H1 (cell line): ENCODE measurements at regions not wholly inside any gene's neighbourhood (a gene's known extent, or its start where the extent isn't known, plus 50 kb on each side); places are given as distances from the start of the nearest gene placed in this dataset.

Experiments used
- CTCF ChIA-PET: fragments of 300-600 bp; sonication (Branson Sonifier 250); formaldehyde crosslinking; loops from one replicate; lab custom pipeline; 2021; ENCODE audit not compliant: partially characterized antibody; lab: Charles Lee
- POLR2A ChIA-PET: fragments of 300-600 bp; sonication (Branson Sonifier 250); formaldehyde crosslinking; loops from one replicate; lab custom pipeline; 2021; ENCODE audit warnings: inconsistent platforms; ENCODE audit not compliant: partially characterized antibody; lab: Charles Lee
- DNase-seq, 2 experiments: peaks; one replicate each; pipeline versions ENCODE4 v3.0.0 to v3.0.0-alpha.2; 2010 to 2022; ENCODE audit warnings: low spot score in 2 of 2, low read depth in 1 of 2, mixed read lengths in 1 of 2
- FAIRE-seq: peaks from 2 replicates; lab custom pipeline; 2011; peaks lifted over from hg19 to GRCh38; lab: Jason Lieb, UNC
- H2AFZ ChIP-seq: 2 replicates; pipeline ENCODE4 v1.8.1; 2012; ENCODE audit warnings: low read length, inconsistent platforms
- H2AK5ac ChIP-seq: 2 replicates; pipeline ENCODE4 v1.6.1; 2013; ENCODE audit warnings: low read depth, low read length
- H2BK120ac ChIP-seq: replicated peaks from 2 replicates; pipeline ENCODE3; 2013; ENCODE audit warnings: low read depth, low read length, inconsistent platforms
- H2BK12ac ChIP-seq: 2 replicates; pipeline ENCODE4 v1.6.1; 2013; ENCODE audit warnings: low read depth, low read length
- H2BK15ac ChIP-seq: 2 replicates; pipeline ENCODE4 v1.6.1; 2013; ENCODE audit warnings: low read length
- H2BK20ac ChIP-seq: 2 replicates; pipeline ENCODE4 v1.6.1; 2013; ENCODE audit warnings: low read length
- H2BK5ac ChIP-seq: 2 replicates; pipeline ENCODE4 v1.6.1; 2013; ENCODE audit warnings: low read depth, low read length
- H3K14ac ChIP-seq: 2 replicates; pipeline ENCODE4 v1.6.1; 2013; ENCODE audit warnings: inconsistent platforms; ENCODE audit not compliant: insufficient read length
- H3K18ac ChIP-seq: 2 replicates; pipeline ENCODE4 v1.6.1; 2013; ENCODE audit warnings: low read length; ENCODE audit errors: extremely low read depth
- H3K23ac ChIP-seq: 2 replicates; pipeline ENCODE4 v1.6.1; 2013; ENCODE audit warnings: inconsistent platforms; ENCODE audit not compliant: insufficient read length
- H3K23me2 ChIP-seq: 2 replicates; pipeline ENCODE4 v1.6.1; 2013; ENCODE audit warnings: low read depth, low read length
- H3K27ac ChIP-seq: 2 replicates; pipeline ENCODE4 v1.6.1; 2011; ENCODE audit warnings: low read depth, low read length, inconsistent platforms
- H3K27me3 ChIP-seq, 4 experiments: replicated peaks in 1 of 4; 1 replicate in 1 of 4; 2 replicates in 3 of 4; pipeline versions ENCODE4 v1.6.1 to v1.8.1; 2011 to 2013; ENCODE audit warnings: low read length in 3 of 4, mild to moderate bottlenecking in 3 of 4, inconsistent platforms in 2 of 4, mixed read lengths in 2 of 4, moderate library complexity in 1 of 4; ENCODE audit not compliant: control insufficient read depth in 3 of 4, insufficient read depth in 3 of 4; ENCODE audit errors: extremely low read depth in 1 of 4
- H3K36me3 ChIP-seq, 4 experiments: 2 replicates each; pipeline versions ENCODE4 v1.6.1 to v1.8.1; 2011 to 2013; ENCODE audit warnings: mild to moderate bottlenecking in 4 of 4, low read length in 3 of 4, moderate library complexity in 2 of 4, control low read depth in 1 of 4, inconsistent platforms in 1 of 4; ENCODE audit not compliant: insufficient read depth in 4 of 4, control insufficient read depth in 2 of 4
- H3K4ac ChIP-seq: replicated peaks from 2 replicates; pipeline ENCODE3; 2013; ENCODE audit warnings: low read length, low read depth, mixed read lengths, inconsistent platforms; ENCODE audit not compliant: insufficient read length
- H3K4me1 ChIP-seq, 4 experiments: replicated peaks in 1 of 4; 1 replicate in 1 of 4; 2 replicates in 3 of 4; pipeline versions ENCODE4 v1.6.1 to v1.8.1; 2011 to 2013; ENCODE audit warnings: low read length in 3 of 4, inconsistent platforms in 2 of 4, mixed read lengths in 1 of 4; ENCODE audit not compliant: insufficient read depth in 4 of 4, control insufficient read depth in 3 of 4
- H3K4me2 ChIP-seq, 2 experiments: 2 replicates each; pipeline versions ENCODE4 v1.6.1 to v1.8.1; 2011 to 2013; ENCODE audit warnings: low read depth in 2 of 2, low read length in 2 of 2, control low read depth in 1 of 2, inconsistent platforms in 1 of 2, mild to moderate bottlenecking in 1 of 2; ENCODE audit not compliant: insufficient read depth in 1 of 2
- H3K4me3 ChIP-seq, 4 experiments: fragments of 200-600, 300-600 bp in 1 of 4; sonication (generic), shearing (Covaris generic), sonication (Bioruptor Twin) in 1 of 4; 2 replicates each; pipeline versions ENCODE4 v1.5.1 to v1.8.1; 2011 to 2016; ENCODE audit warnings: low read length in 4 of 4, low read depth in 3 of 4, control low read depth in 2 of 4, inconsistent platforms in 2 of 4, mild to moderate bottlenecking in 2 of 4, mixed read lengths in 1 of 4, moderate library complexity in 1 of 4; ENCODE audit not compliant: insufficient read depth in 2 of 4; ENCODE audit errors: extremely low read depth in 1 of 4
- H3K56ac ChIP-seq: replicated peaks from 2 replicates; pipeline ENCODE3; 2013; ENCODE audit warnings: low read depth, mild to moderate bottlenecking, mixed read lengths, low read length, inconsistent platforms; ENCODE audit not compliant: insufficient read length
- H3K79me1 ChIP-seq: 2 replicates; pipeline ENCODE4 v1.6.1; 2013; ENCODE audit warnings: low read depth, low read length, control low read depth
- H3K79me2 ChIP-seq, 2 experiments: 2 replicates each; pipeline versions ENCODE4 v1.6.1 to v1.8.1; 2012 to 2013; ENCODE audit warnings: low read length in 2 of 2, mild to moderate bottlenecking in 2 of 2, inconsistent platforms in 1 of 2; ENCODE audit not compliant: insufficient read depth in 2 of 2, control insufficient read depth in 1 of 2
- H3K9ac ChIP-seq, 4 experiments: replicated peaks in 1 of 4; 1 replicate in 1 of 4; 2 replicates in 3 of 4; pipeline versions ENCODE4 v1.6.1 to v1.8.1; 2011 to 2013; ENCODE audit warnings: low read depth in 3 of 4, low read length in 3 of 4, control low read depth in 2 of 4, mild to moderate bottlenecking in 2 of 4, moderate library complexity in 2 of 4, inconsistent platforms in 1 of 4; ENCODE audit errors: extremely low read depth in 1 of 4
- H3K9me3 ChIP-seq, 2 experiments: 2 replicates each; pipeline versions ENCODE4 v1.6.1 to v1.8.1; 2012 to 2013; ENCODE audit warnings: mild to moderate bottlenecking in 2 of 2, moderate library complexity in 2 of 2, control low read depth in 1 of 2, inconsistent platforms in 1 of 2, low read depth in 1 of 2, low read length in 1 of 2, mixed read lengths in 1 of 2; ENCODE audit not compliant: insufficient read depth in 2 of 2
- H4K20me1 ChIP-seq, 2 experiments: replicated peaks in 1 of 2; 2 replicates each; pipeline versions ENCODE3 to v1.8.1; 2011 to 2013; ENCODE audit warnings: inconsistent platforms in 2 of 2, low read length in 2 of 2, mild to moderate bottlenecking in 1 of 2; ENCODE audit not compliant: insufficient read depth in 2 of 2, control insufficient read depth in 1 of 2
- H4K5ac ChIP-seq: 2 replicates; pipeline ENCODE4 v1.6.1; 2013; ENCODE audit warnings: low read length, low read depth, mixed read lengths, inconsistent platforms; ENCODE audit not compliant: insufficient read length
- H4K8ac ChIP-seq: 2 replicates; pipeline ENCODE4 v1.8.0; 2013; ENCODE audit warnings: mild to moderate bottlenecking, moderate library complexity, low read length, inconsistent platforms; ENCODE audit not compliant: insufficient read depth; ENCODE audit errors: extremely low read depth
- H4K91ac ChIP-seq: replicated peaks from 2 replicates; pipeline ENCODE3; 2013; ENCODE audit warnings: low read length, mixed read lengths, inconsistent platforms; ENCODE audit not compliant: insufficient read length
- JUN ChIP-seq: IDR thresholded peaks from 2 replicates; pipeline ENCODE4 v1.6.1; 2011; ENCODE audit warnings: low read depth, mild to moderate bottlenecking, improper control_type of control experiment, low read length
- WGBS, 2 experiments: shearing (Covaris generic) in 1 of 2; methylation state at CpG; one replicate each; pipeline versions ENCODE4 v1.1.6 to v1.1.7; 2013 to 2015; ENCODE audit warnings: low lambda C conversion rate in 2 of 2, mixed read lengths in 2 of 2, inconsistent platforms in 1 of 2, low coverage in 1 of 2, missing lambda C conversion rate in 1 of 2; ENCODE audit not compliant: insufficient replicate concordance in 2 of 2, insufficient coverage in 1 of 2, insufficient read length in 1 of 2; ENCODE audit errors: extremely low coverage in 1 of 2, missing lambda C conversion rate in 1 of 2; 5-methylcytosine and 5-hydroxymethylcytosine counted together

GRCh38 chr11:41970681-41971080, 511.2 kb upstream of the LRRC4C start:
- H2BK12ac ChIP-seq: no peak overlapping the region
- WGBS, 2 experiments: 100% methylated on average over 1 of the region's 1 CpG; no CpG with 5 or more reads in 1 of the 2 experiments
- H2BK120ac ChIP-seq: no peak overlapping the region
- H3K4ac ChIP-seq: no peak overlapping the region
- ChIA-PET POLR2A (no interaction called here), CTCF (no interaction called here)
- no peak overlapping the region for H2BK5ac ChIP-seq
- H4K8ac ChIP-seq: no peak overlapping the region
- no peaks in the 10 kb centered on the region for H3K23me2 ChIP-seq
- H4K91ac ChIP-seq: no peak overlapping the region
- FAIRE-seq (no peak), DNase-seq (no peak)
- H3K14ac ChIP-seq: no peak overlapping the region
- H3K23ac ChIP-seq: no peak overlapping the region
- H2AK5ac ChIP-seq: no peak overlapping the region
- H3K4me1 ChIP-seq: no peaks in the 10 kb centered on the region
- no peaks in the 10 kb centered on the region; a peak in 2 of 4 replicates for H3K9me3 ChIP-seq
- no peaks in the 10 kb centered on the region for H4K20me1 ChIP-seq
- H3K79me2 ChIP-seq: no peaks in the 10 kb centered on the region
- no peak overlapping the region for H2BK20ac ChIP-seq
- H3K36me3 ChIP-seq: no peaks in the 10 kb centered on the region
- no peak overlapping the region for H2BK15ac ChIP-seq
- no peak overlapping the region for H3K18ac ChIP-seq
- no peak overlapping the region for H2AFZ ChIP-seq
- no peak overlapping the region for H3K4me2 ChIP-seq
- no peak overlapping the region for H4K5ac ChIP-seq
- TF ChIP-seq JUN: no peak
- no peak overlapping the region for H3K9ac ChIP-seq
- no peaks in the 10 kb centered on the region for H3K79me1 ChIP-seq
- no peak overlapping the region for H3K56ac ChIP-seq
- no peak overlapping the region for H3K27ac ChIP-seq
- no peaks in the 10 kb centered on the region for H3K27me3 ChIP-seq
- H3K4me3 ChIP-seq: no peak overlapping the region
